ENCODE measurements at regions not wholly inside any gene's neighbourhood (a gene's known extent, or its start where the extent isn't known, plus 50 kb on each side); places are given as distances from the start of the nearest gene placed in this dataset.

- no peaks in the 10 kb centered on the region for H3K79me2 ChIP-seq (ENCODE audit: control insufficient read depth, insufficient read depth, low read length)
- ChIA-PET CTCF (interaction anchor here (2.8 to 4.5 kb wide), 2 partner anchors 12 to 28 kb away, joined by 9 to 30 read pairs; no protein-coding TSS in a partner anchor), POLR2A (no interaction called here)
- no peaks in the 10 kb centered on the region for H3K9me3 ChIP-seq (replicated peaks; ENCODE audit: control insufficient read depth, insufficient read depth, low read length)
- intact Hi-C loops (cut with micrococcal nuclease) = no loop called here
- no peaks in the 10 kb centered on the region for H3K4me1 ChIP-seq (ENCODE audit: control insufficient read depth, extremely low read depth, insufficient read depth, low read length)
- H3K9ac ChIP-seq (replicated peaks; ENCODE audit: extremely low read depth, insufficient read depth, low read length) = no peak overlapping the region
- H3K36me3 ChIP-seq (ENCODE audit: control insufficient read depth in 2 of 2, extremely low read depth in 1 of 2, insufficient read depth in 2 of 2, low read length in 2 of 2) = no peaks in the 10 kb centered on the region
- H3K4me2 ChIP-seq (ENCODE audit: insufficient read depth, low read length) = no peak overlapping the region
- no peak for DNase-seq (ENCODE audit: low read depth, low spot score)
- TF ChIP-seq GATA2 (IDR thresholded peaks at IDR 0.05; ENCODE audit: insufficient read depth, insufficient read length, low read depth, low read length) (no peak), EZH2 (IDR thresholded peaks at IDR 0.05; ENCODE audit: borderline replicate concordance, low read depth, low read length, severe bottlenecking) (no peak), JUN (IDR thresholded peaks at IDR 0.05; ENCODE audit: borderline replicate concordance, insufficient read depth, insufficient read length, low read depth) (no peak), CTCF (IDR thresholded peaks at IDR 0.05; ENCODE audit: extremely low read depth in 1 of 2, insufficient read depth in 1 of 2, low read depth in 1 of 2, low read length in 2 of 2) (no peak), FOS (IDR thresholded peaks at IDR 0.05; ENCODE audit: borderline replicate concordance, insufficient read depth, low read length) (no peak), MAX (IDR thresholded peaks at IDR 0.05; ENCODE audit: insufficient read depth, insufficient read length) (no peak), MYC (IDR thresholded peaks at IDR 0.05; ENCODE audit: low read depth, low read length) (no peak), POLR2A (IDR thresholded peaks at IDR 0.05; ENCODE audit: low read depth, low read length) (no peak), POLR2AphosphoS5 (IDR thresholded peaks at IDR 0.05; ENCODE audit: insufficient read depth, low read depth, low read length) (no peak)
- BruUV-seq (replicated peaks) = no TSS peak
- no peak overlapping the region for H3K27ac ChIP-seq (ENCODE audit: insufficient read depth, low read depth, low read length)
- H3K4me3 ChIP-seq (replicated peaks in 1 of 3; ENCODE audit: insufficient read depth in 1 of 3, low read depth in 1 of 3, low read length in 3 of 3) = no peak overlapping the region
- no peak for FAIRE-seq
- H3K9me1 ChIP-seq (replicated peaks; ENCODE audit: control insufficient read depth, extremely low read depth, insufficient read depth, low read length) = no peaks in the 10 kb centered on the region
- dilution Hi-C loops (cut with MboI; ENCODE audit: extremely low pct_ligation_motif_present, low sequenced_read_pairs) = no loop called here
- H3K27me3 ChIP-seq (ENCODE audit: control insufficient read depth in 2 of 2, insufficient read depth in 2 of 2, low read length in 2 of 2) = no peaks in the 10 kb centered on the region
- H2AFZ ChIP-seq (ENCODE audit: low read depth, low read length) = no peak overlapping the region
- no peaks in the 10 kb centered on the region for H4K20me1 ChIP-seq (replicated peaks; ENCODE audit: control insufficient read depth, extremely low read depth, insufficient read depth, low read length)
Measured at GRCh38 chr13:80989241-80989640, 648.3 kb upstream of the SPRY2 start.

Measured in endothelial cell of umbilical vein (primary cell).